ENCODE measurements at regions not wholly inside any gene's neighbourhood (a gene's known extent, or its start where the extent isn't known, plus 50 kb on each side); places are given as distances from the start of the nearest gene placed in this dataset.

DNA sequence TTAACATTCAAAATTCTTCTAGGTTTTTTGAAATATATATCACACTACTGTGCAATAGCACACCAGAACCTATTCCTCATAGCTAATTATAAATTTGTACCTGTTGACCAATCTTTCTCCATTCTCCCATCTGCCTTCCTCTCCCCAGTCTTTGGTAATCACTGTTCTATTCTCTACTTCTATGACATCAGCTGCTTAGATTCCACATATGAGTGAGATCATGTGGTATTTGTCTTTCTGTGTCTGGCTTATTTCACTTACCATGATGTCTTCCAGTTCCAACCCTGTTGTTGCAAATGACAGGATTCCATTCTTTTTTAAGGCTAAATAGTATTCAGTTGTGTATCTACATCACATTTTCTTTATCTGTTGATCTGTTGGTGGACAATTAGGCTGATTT lies 54.4 kb upstream of the CCDC6 start:
- TF ChIP-seq, protein P1, sequence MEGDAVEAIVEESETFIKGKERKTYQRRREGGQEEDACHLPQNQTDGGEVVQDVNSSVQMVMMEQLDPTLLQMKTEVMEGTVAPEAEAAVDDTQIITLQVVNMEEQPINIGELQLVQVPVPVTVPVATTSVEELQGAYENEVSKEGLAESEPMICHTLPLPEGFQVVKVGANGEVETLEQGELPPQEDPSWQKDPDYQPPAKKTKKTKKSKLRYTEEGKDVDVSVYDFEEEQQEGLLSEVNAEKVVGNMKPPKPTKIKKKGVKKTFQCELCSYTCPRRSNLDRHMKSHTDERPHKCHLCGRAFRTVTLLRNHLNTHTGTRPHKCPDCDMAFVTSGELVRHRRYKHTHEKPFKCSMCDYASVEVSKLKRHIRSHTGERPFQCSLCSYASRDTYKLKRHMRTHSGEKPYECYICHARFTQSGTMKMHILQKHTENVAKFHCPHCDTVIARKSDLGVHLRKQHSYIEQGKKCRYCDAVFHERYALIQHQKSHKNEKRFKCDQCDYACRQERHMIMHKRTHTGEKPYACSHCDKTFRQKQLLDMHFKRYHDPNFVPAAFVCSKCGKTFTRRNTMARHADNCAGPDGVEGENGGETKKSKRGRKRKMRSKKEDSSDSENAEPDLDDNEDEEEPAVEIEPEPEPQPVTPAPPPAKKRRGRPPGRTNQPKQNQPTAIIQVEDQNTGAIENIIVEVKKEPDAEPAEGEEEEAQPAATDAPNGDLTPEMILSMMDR (conservative IDR thresholded peaks at IDR 0.05): no peak

DNA sequence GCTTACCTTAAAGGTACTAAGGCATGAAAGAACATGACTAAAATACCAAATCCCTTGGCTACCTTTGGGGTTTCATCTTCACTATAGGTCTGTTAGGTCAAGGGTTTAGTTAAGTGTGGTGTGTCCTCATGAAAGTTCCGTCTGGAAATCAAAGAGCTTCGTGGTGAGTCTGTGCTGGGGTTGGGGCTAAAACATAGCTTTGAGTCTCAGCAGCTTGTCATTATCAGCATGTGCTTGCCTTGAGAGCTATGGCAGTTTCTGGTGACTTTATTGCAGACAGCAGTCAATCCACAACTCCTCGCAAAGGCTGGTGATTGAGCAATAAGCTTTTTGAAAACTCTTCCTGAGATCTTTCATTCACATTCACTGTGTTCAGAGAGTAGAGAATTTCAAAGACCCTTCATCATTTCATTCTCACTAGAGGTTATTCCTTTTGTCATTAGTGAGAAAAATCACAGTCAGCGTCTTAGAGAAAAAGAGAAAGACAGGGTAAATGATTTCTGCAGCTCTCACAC lies 53.2 kb upstream of the CCDC6 start:
- TF ChIP-seq, protein P1 (conservative IDR thresholded peaks at IDR 0.05): no peak
- no peak overlapping the region for H3K27ac ChIP-seq

More for the DNA sequence above, 54.4 kb upstream of the CCDC6 start:
- no peak overlapping the region for H3K27ac ChIP-seq

DNA sequence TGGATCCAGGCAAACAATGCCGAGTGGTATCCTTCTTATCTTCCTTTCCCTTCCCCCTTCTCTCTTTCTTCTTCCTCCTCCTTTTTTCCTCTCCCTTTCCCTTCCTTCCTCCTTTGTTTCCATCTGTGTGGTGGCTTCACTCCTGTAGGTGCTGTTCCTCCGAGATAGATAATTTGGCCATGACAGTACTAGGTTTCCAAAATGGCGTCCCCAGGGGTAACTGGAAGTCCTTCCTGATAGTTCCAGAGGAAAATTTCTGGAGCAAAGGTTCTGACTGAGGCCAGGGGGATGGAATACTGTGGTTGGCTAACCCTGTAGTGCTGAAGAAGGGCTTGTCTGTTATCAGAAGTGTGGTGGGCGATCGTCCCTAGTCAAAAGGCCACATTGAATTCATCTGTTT lies 52.5 kb upstream of the CCDC6 start:
- TF ChIP-seq, protein P1 (conservative IDR thresholded peaks at IDR 0.05): no peak
- H3K27ac ChIP-seq: no peak overlapping the region

DNA sequence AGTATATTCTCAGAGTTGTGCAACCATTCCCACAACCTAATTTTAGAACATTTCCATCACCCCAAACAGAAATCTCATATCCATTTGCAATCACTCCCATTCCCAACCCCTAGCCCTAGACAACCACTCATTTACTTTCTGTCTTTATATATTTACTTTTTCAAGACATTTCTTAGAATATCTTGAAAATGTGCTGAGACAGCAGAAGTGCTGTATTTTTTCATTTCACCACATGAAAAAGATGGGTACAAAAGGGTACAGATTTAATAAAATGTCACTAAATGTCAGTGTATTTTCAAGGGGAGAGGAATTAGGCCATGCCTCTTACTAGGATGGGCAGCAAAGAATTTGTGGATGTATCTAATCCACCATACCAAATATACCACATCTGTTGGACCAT lies 51.6 kb upstream of the CCDC6 start:
- TF ChIP-seq, protein P1 (conservative IDR thresholded peaks at IDR 0.05): no peak
- no peak overlapping the region for H3K27ac ChIP-seq

Measured in VCaP (cell line).